GM21423 (cell line): ENCODE measurements at regions not wholly inside any gene's neighbourhood (a gene's known extent, or its start where the extent isn't known, plus 50 kb on each side); places are given as distances from the start of the nearest gene placed in this dataset.
"Not testable (repeated sequence)": the region's sequence is repeated elsewhere in the genome, so short reads cannot be mapped to it uniquely, and the experiment has no call there.

Source experiments
- ATAC-seq: cut with Tn5 transposase; IDR thresholded peaks from one replicate; pipeline ENCODE4 v1.9.1; 2021; ENCODE audit warnings: mild to moderate bottlenecking, moderate library complexity; ENCODE audit not compliant: unreplicated experiment

DNA sequence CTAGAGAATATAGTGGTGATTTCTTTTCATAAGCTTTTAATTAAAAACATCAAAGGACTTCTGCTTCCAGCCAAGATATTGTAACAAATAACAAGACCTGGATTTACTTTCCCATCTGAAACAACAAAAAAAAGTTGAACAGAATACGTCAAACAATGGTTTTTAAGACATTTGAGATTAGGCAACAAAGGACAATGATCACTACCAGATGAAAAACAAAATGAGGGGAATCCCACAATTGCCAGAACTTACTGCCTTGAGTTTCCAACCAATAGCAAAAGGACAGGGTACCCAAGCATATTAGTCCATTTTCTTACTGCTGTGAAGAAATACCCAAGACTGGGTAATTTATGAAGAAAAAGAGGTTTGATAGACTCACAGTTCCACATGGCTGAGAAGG lies 341.4 kb upstream of the INTU start:
- no peak for ATAC-seq

- no peak for ATAC-seq
Observed at GRCh38 chr4:127293496-127293895, 339.3 kb upstream of the INTU start.

GRCh38 chr4:127304356-127304755 lies 328.4 kb upstream of the INTU start:
- no peak for ATAC-seq

GRCh38 chr4:127307996-127308395 lies 324.8 kb upstream of the INTU start:
- no peak for ATAC-seq

GRCh38 chr4:127309369-127310102 lies 323.2 kb upstream of the INTU start:
- no peak for ATAC-seq

DNA sequence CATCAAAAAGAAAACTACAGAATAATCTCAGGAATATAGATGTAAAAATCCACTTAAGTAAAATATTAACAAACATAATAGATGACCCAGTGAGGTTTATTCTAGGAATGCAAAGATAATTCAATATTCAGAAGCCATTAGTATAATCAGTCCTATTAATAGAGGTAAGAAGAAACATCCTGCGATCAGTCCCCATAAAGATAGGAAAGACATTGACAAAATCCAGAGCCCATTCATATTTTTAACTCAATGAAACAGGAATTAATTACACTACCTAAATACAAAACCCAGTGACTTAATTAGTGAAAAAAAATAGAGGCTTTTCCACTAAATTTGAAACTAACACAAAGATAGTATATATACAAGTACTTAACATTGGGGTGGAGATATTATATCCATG lies 321.4 kb upstream of the INTU start:
- ATAC-seq, result no peak

DNA sequence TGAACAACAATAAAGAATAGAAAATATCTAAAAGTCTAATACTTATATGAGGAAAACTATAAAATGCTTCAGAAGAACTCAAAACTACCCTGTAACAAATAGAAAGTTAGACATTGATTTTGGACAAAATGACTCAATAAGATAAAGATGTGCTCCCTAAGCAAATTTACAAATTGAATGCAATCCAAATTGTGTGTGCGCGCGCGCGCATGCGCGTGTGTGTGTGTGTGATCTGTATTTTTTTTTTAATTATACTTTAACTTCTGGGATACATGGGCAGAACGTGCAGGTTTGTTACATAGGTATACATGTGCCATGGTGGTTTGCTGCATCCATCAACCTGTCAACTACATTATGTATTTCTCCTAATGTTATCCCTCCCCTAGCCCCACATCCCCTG lies 320.8 kb upstream of the INTU start:
- no peak for ATAC-seq

GRCh38 chr4:127313767-127314166 lies 319.0 kb upstream of the INTU start:
- no peak for ATAC-seq

- no peak for ATAC-seq
Observed at GRCh38 chr4:127327491-127327890, 305.3 kb upstream of the INTU start.

GRCh38 chr4:127335073-127335620 lies 297.6 kb upstream of the INTU start:
- no peak for ATAC-seq

- ATAC-seq, result no peak
Observed at GRCh38 chr4:127335732-127336131, 297.0 kb upstream of the INTU start.

GRCh38 chr4:127343123-127343522 lies 289.6 kb upstream of the INTU start:
- ATAC-seq, result not testable (repeated sequence)

DNA sequence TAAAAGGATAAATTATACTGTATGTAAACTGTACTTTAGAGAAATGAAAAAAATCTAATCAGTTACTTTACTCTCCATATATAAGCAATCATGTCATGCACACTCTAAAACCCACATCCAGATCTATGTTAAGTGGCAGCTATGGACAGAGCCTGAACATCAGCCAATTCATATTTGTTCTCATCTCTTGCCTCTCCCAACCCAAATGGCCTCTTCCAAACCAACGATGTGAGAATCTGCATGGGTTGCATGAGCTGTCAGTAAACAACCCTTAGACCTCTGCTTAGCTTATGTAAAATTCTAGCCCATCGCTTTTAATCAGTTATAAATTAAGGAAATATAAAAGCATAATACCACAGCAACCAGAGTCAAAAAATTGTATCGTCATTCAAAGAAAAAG lies 288.7 kb upstream of the INTU start:
- no peak for ATAC-seq

- ATAC-seq, result no peak
Observed at GRCh38 chr4:127347936-127348335, 284.8 kb upstream of the INTU start.

DNA sequence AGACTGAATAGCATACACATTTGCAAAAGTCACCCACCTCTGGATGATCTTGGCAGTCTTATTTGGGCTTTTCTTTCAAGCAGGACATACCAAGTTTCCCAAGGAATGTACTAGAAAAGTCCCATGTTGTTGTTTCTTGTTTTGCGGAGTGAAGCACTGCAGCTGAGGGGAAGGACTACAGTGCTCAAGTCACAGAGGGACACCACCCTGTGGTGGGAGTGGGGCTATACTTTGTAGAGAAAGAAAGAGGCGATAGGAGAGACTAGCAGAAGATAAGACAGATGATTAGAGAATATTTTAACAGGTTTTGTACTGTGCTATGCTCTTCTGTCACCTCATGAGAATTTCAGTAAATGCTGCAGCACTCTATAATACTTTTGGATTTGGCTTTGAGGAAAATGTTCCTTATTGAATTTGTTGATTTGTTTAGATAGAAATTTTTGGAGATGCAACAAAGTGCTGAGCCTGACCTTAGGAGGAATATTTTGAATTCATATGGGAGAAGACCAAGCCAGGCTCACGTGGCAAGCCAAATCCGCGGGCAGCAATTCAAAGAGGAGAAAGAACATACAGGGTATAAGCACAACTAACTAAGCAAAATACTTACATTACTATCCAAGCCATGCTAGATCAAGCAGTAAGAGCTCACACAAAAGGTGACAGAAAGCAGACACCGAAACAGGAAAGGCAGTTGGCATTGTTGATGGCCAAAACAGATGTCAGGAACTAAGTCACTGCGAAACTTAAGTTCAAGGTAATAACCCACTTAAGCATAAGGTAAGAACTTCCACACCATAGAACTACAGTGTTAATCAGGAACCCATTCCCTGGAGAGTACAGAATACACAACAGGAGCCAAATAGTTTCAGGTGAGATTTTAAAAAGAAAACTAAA lies 280.3 kb upstream of the INTU start:
- ATAC-seq, result no peak

GRCh38 chr4:127355743-127356142 lies 277.0 kb upstream of the INTU start:
- no peak for ATAC-seq

- no peak for ATAC-seq
Observed at GRCh38 chr4:127357765-127358164, 275.0 kb upstream of the INTU start.

GRCh38 chr4:127362686-127363085 lies 270.1 kb upstream of the INTU start:
- no peak for ATAC-seq

DNA sequence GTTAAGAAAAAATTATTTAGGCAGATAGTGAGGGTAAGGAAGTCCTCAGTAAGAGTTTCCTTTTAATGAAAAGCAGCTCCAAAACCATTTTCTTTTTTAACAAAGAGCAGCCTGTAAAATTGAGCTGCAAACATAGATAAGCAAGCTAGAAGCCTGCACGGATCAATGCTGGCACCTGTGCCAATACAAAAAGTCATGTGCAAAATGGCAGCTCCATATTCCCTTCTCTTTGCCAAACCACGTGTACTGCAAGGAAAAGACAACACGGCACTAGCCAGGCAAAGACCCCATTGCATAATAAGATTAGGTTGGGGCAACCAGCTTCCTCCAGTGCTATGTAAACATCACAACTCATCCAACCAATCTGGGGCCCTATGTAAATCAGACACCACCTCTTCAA lies 268.4 kb upstream of the INTU start:
- no peak for ATAC-seq

DNA sequence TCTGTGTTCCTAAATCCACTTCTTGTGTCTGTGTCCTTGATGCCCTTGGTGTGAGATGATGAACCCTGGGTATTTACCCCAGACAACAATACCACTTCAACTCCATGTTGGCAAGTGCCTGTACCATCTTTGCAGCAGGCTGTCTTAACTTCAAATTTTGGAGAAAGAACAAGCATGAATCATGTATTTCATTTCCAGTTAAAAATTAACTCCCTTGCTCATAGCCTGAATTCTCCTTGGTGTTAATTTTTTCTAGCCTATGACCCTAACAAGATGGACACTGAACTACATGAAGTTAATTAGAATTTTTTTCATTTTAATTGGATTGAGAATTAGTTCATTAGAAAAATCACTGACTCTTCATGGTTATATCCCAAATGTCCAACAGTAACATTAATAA lies 267.8 kb upstream of the INTU start:
- ATAC-seq, result no peak

- no peak for ATAC-seq
Observed at GRCh38 chr4:127370604-127371003, 262.2 kb upstream of the INTU start.

GRCh38 chr4:127379499-127379898 lies 253.3 kb upstream of the INTU start:
- ATAC-seq, result no peak
